SK-N-MC (cell line): ENCODE measurements at regions not wholly inside any gene's neighbourhood (a gene's known extent, or its start where the extent isn't known, plus 50 kb on each side); places are given as distances from the start of the nearest gene placed in this dataset.

Experiments used
- EZH2 ChIP-seq: fragments of 200-600 bp; sonication (generic); IDR thresholded peaks from one replicate; pipeline ENCODE4 v1.6.1; 2017; ENCODE audit warnings: antibody characterized with exemption
- FOXP2 ChIP-seq: optimal IDR thresholded peaks from 2 replicates; pipeline ENCODE3; 2011; ENCODE audit warnings: mild to moderate bottlenecking, moderate library complexity; ENCODE audit not compliant: insufficient read depth; ENCODE audit errors: extremely low read length, control extremely low read depth
- POLR2AphosphoS5 ChIP-seq: IDR thresholded peaks from 2 replicates; pipeline ENCODE4 v1.6.1; 2012; ENCODE audit warnings: mild to moderate bottlenecking, low read depth, low read length, borderline replicate concordance

DNA sequence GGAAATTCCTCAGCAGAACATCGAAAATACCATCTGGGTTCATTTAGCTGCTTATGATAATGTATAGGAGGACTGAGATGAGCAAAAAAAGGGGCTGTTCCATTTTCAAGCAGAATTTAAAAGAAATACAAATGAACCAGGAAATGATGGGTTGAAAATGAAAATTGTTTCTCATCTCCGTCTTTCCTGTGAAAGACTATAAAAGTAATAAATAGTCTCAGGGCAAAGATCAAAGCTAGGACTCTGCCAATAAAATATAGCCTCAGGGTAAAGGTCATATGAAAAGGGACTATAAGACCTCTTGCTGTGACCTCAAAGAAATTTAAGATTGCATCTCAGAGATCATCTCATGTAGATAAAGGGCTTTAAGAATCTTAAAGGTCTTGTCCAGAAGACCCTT lies 478.0 kb downstream of the BTG1 start:
- TF ChIP-seq EZH2, result no peak
- no peak for TF ChIP-seq POLR2AphosphoS5
- no peak for TF ChIP-seq FOXP2
